ENCODE measurements at regions not wholly inside any gene's neighbourhood (a gene's known extent, or its start where the extent isn't known, plus 50 kb on each side); places are given as distances from the start of the nearest gene placed in this dataset.
"Not testable (repeated sequence)": the region's sequence is repeated elsewhere in the genome, so short reads cannot be mapped to it uniquely, and the experiment has no call there.

- no peak for DNase-seq
- H3K9me3 Mint-ChIP-seq: peaks cover 8% of the 10 kb centered on the region
- no peak overlapping the region for H3K27ac Mint-ChIP-seq
- H3K4me1 Mint-ChIP-seq: no peaks in the 10 kb centered on the region
- H3K36me3 Mint-ChIP-seq (ENCODE audit: low read depth): no peaks in the 10 kb centered on the region
- H3K4me3 Mint-ChIP-seq: no peak overlapping the region
- no peaks in the 10 kb centered on the region for H3K27me3 Mint-ChIP-seq (ENCODE audit: low read depth, poor library complexity)
- TF ChIP-seq CTCF (IDR thresholded peaks at IDR 0.05): no peak
Observed at GRCh38 chr5:145443964-145444363, 391.2 kb downstream of the PRELID2 start.

DNA sequence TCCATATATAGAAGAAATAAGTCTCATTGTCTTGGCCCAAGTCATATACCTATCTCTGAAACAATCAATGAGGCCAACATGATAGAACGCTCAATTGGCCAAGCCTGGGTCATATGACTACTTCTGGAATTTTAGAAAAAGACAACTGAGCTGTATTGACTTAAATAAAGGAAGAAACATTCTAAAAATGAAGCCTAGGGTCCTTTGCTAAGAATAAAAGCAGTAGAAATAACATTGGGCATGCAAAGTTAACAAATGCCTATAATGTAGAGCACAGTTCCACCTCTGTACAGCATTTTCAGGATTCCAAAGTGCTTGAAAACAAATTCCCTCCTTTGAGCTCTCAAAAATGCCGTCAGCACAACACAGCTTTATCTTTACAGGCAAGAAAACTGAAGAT, 391.8 kb downstream of the PRELID2 start:
- no peak overlapping the region for H3K4me3 Mint-ChIP-seq
- DNase-seq: no peak
- TF ChIP-seq CTCF (IDR thresholded peaks at IDR 0.05): no peak
- peaks cover 2% of the 10 kb centered on the region for H3K9me3 Mint-ChIP-seq
- H3K27me3 Mint-ChIP-seq (ENCODE audit: low read depth, poor library complexity): no peaks in the 10 kb centered on the region
- no peaks in the 10 kb centered on the region for H3K36me3 Mint-ChIP-seq (ENCODE audit: low read depth)
- no peaks in the 10 kb centered on the region for H3K4me1 Mint-ChIP-seq
- no peak overlapping the region for H3K27ac Mint-ChIP-seq

DNA sequence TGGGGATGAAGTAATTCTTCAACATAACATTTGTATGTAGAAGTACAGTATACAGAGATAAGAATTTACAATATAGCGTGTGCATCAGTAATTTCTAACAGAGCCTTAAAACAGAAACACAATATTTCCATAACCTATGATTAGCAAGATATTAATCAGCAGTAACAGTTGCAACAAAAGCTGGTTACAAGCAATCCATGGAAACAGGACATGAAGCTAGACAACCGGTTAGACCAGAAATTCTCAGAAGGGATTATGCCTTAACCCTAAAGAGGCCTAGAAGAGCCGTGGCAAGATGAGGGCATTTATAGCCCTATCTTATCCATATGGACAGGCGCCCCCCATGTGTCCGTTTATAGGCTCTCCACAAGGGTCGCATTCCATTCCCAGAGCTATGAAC, 392.5 kb downstream of the PRELID2 start:
- DNase-seq; H3K4me1 Mint-ChIP-seq; H3K27ac Mint-ChIP-seq; H3K9me3 Mint-ChIP-seq; H3K36me3 Mint-ChIP-seq (ENCODE audit: low read depth); H3K27me3 Mint-ChIP-seq (ENCODE audit: low read depth, poor library complexity); H3K4me3 Mint-ChIP-seq: not testable (repeated sequence)

- H3K36me3 Mint-ChIP-seq (ENCODE audit: low read depth): no peaks in the 10 kb centered on the region
- no peaks in the 10 kb centered on the region for H3K27me3 Mint-ChIP-seq (ENCODE audit: low read depth, poor library complexity)
- no peak overlapping the region for H3K4me3 Mint-ChIP-seq
- no peaks in the 10 kb centered on the region for H3K4me1 Mint-ChIP-seq
- no peak for TF ChIP-seq CTCF (IDR thresholded peaks at IDR 0.05)
- DNase-seq: no peak
- H3K27ac Mint-ChIP-seq: no peak overlapping the region
- no peaks in the 10 kb centered on the region for H3K9me3 Mint-ChIP-seq
Observed at GRCh38 chr5:145441228-145441627, 393.9 kb downstream of the PRELID2 start.

GRCh38 chr5:145437627-145438026, 397.5 kb downstream of the PRELID2 start:
- no peaks in the 10 kb centered on the region for H3K4me1 Mint-ChIP-seq
- H3K9me3 Mint-ChIP-seq: no peaks in the 10 kb centered on the region
- DNase-seq: no peak
- H3K27me3 Mint-ChIP-seq (ENCODE audit: low read depth, poor library complexity): no peaks in the 10 kb centered on the region
- H3K36me3 Mint-ChIP-seq (ENCODE audit: low read depth): no peaks in the 10 kb centered on the region
- no peak overlapping the region for H3K4me3 Mint-ChIP-seq
- TF ChIP-seq CTCF (IDR thresholded peaks at IDR 0.05): no peak
- no peak overlapping the region for H3K27ac Mint-ChIP-seq

DNA sequence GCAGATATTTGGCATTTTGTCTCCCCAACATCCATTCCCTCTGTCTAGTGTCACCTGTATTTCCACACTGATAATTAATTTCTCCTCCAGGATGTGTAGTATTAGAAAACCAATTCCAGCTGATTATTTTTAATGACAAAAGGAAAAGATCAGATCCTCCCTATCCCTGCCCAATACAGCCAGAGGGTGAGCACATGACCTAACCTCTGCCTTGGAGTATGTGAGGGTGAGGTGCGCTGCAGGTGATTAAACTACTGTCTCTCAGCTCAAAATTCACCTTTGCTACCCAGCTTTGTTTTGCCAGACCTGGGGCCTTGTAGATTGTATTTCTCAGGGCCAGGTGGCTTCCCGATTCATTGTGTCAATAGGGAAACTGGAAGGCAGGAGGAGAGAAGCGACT, 402.1 kb downstream of the PRELID2 start:
- no peaks in the 10 kb centered on the region for H3K4me1 Mint-ChIP-seq
- no peaks in the 10 kb centered on the region for H3K27me3 Mint-ChIP-seq (ENCODE audit: low read depth, poor library complexity)
- no peaks in the 10 kb centered on the region for H3K36me3 Mint-ChIP-seq (ENCODE audit: low read depth)
- DNase-seq: no peak
- no peak for TF ChIP-seq CTCF (IDR thresholded peaks at IDR 0.05)
- H3K4me3 Mint-ChIP-seq: no peak overlapping the region
- no peak overlapping the region for H3K27ac Mint-ChIP-seq
- no peaks in the 10 kb centered on the region for H3K9me3 Mint-ChIP-seq
